RPMI7951 (cell line): ENCODE measurements at regions not wholly inside any gene's neighbourhood (a gene's known extent, or its start where the extent isn't known, plus 50 kb on each side); places are given as distances from the start of the nearest gene placed in this dataset.
"Not testable (repeated sequence)": the region's sequence is repeated elsewhere in the genome, so short reads cannot be mapped to it uniquely, and the experiment has no call there.

Source experiments
- DNase-seq: peaks from one replicate; pipeline ENCODE4 v3.0.0-alpha.2; 2012; ENCODE audit warnings: low read depth

- not testable (repeated sequence) for DNase-seq
Measured at GRCh38 chr5:36782612-36783011, 94.0 kb upstream of the NIPBL start.

DNA sequence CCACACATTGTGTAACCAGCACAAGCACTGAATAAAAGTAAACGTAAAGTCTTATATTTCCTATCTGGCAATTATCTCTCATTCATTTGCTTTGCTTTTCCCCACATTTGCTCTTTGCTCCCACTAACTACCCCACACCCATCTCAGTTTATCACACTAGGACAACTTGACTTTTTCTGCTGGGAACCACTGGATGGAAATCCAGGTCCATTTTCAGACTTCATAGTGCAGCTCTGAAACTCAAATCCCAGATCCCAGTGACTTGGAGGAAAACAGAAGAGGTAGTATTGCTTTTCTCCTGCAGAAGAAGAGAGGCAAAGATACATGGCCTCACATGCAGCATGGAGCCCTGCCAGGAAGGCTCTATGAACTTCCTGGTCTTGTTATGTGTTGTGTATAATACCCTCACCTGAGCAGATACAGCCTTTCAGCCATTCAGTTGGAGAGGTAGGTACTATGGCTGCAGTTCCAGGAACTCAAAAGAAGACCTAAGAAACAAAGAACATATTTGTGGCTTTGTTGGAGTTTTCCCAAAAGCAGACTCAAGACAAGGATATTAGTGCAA is 90.0 kb upstream of the NIPBL start:
- DNase-seq: no peak

DNA sequence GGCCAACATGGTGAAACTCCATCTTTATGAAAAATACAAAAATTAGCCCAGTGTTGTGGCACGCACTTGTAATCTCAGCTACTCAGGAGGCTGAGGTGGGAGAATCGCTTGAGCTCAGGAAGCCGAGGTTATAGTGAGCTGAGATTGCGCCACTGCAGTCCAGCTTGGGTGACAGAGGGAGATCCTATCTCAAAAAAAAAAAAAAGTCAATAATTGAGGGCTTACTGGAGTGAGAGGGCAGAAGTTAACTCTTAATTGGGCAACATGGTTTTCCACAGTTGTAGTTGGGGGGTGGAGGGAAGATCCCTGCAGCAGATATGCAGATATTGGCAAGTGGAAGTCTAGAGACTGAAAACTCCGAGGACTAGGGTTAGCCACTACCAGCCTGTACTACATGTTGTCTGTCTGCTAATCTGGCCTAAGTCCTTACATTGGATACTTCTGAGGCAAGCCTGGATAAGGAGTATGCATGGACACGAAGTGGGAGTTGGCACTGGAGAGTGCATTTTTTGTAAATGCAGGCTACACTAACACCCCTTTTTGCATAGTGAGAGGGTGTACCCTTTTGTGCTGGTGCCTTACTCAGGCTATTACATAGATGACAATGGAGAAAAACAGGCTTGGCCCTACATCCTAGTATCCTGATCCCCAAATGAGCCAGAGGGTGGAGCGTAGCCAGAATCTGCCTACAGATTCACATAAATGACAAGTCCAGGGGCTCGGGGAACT is 89.0 kb upstream of the NIPBL start:
- DNase-seq: no peak

DNA sequence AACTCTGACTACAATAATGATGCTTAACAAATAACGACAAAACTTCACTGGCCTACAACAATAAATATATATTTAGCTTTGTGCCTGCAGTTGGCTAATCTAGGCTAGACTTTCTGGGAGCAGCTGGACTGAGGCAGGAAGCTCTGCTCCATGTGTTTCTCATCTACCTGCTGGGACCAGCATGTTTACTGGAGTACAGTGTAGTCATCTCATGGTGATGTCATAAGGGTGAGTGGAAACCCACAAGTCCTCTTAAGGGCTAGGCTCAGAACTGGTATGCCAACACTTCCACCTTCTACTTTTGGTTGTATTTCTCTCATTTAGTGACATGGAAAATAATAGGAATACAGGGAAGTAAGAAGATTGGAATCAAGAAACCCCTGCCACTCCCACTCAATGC is 85.7 kb upstream of the NIPBL start:
- no peak for DNase-seq

GRCh38 chr5:36792560-36793180 is 83.9 kb upstream of the NIPBL start:
- no peak for DNase-seq

GRCh38 chr5:36795366-36795765 is 81.2 kb upstream of the NIPBL start:
- DNase-seq: no peak

DNA sequence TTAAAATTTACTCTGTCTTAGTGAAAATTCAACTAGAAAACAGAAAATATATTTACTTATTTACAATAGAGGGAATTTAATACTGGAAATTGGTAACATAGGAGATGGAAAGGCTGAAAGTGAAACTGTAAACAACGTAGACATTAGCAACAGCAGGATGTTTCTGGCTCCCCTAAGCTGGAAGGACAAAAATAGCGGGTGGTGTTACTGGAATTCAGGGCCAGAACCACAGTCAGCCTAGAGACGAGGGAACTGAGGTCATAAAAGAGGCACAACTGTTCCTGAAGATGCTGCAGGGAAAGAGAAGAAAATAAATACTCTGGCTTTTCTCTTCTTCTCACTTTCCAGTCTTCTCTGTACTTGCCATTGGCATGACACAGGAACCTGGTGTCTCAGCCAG is 80.4 kb upstream of the NIPBL start:
- DNase-seq: peak; percentile 6

DNA sequence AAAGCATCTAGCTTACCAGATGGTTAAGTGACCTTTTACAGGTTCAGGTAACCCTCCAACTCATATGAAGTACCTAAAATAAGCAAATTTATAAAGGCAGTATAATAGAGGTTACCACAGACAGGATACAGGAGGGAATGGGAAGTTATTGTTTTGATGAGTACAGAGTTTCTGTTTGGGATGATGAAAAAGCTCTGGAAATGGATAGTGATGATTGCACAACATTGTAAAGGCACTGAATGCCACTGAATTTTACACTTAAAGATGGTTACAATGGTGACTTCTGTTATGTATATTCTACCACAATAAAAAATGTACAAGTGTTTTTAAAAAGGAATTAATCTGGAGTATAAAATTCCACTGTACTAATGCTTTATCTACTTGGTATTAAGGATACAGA is 75.0 kb upstream of the NIPBL start:
- DNase-seq: no peak

DNA sequence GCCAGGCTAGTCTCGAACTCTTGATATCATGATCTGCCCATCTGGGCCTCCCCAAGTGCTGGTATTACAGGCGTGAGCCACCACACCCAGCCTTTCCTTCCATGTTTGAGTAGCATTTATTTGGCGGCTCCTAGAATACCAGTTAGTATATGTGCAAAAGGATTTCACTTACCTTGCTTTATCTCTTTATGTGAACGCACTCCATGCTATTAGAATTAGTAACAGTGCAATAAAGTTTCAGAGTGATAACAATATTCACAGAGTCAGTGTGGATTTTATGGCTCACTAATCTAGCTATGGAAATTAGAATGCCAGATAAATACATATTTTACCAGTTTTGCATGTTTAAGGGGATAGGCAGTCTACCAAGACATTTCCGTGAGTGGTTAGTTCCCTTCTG is 74.4 kb upstream of the NIPBL start:
- DNase-seq: no peak

GRCh38 chr5:36813249-36813648 is 63.3 kb upstream of the NIPBL start:
- DNase-seq: not testable (repeated sequence)

DNA sequence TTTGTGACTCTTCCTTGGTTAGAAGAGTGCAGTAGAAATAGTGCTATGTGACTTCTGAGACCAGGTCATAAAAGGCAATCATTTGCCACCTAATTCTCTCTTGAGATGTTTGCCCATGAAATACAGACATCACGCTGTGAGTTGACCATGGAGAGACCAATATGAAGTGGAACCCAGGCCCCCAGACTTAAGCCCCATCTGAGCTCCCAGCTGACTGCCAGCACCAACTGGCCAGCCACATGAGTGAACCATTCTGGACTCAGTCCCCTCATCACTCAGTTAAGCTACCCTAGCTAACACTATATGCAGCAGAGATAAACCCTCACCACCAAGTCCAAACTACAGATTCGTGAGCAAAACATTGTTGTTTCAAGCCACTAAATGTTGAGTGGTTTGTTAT is 60.7 kb upstream of the NIPBL start:
- DNase-seq: no peak

DNA sequence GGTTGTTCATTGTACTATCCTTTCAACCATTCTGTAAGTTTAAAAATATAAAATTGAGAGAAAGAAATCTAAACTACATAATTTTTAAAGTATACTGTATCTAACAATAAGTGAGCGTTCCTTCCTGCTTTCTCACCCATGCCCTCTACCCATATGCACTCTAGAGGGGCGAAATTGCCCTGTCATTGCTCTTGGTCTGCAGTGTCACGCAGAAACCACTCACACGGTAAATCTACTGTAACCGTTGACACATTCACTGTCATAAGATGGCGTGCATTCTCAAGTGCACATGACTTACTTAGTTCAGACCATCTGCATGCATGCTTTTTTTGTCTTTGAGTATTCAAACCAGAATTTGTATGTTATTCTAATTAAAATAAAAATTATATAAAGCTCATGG is 55.7 kb upstream of the NIPBL start:
- peak; percentile 23 for DNase-seq

- no peak for DNase-seq
Measured at GRCh38 chr5:36826694-36827093, 49.9 kb upstream of the NIPBL start.
